ENCODE measurements at regions not wholly inside any gene's neighbourhood (a gene's known extent, or its start where the extent isn't known, plus 50 kb on each side); places are given as distances from the start of the nearest gene placed in this dataset.

DNA sequence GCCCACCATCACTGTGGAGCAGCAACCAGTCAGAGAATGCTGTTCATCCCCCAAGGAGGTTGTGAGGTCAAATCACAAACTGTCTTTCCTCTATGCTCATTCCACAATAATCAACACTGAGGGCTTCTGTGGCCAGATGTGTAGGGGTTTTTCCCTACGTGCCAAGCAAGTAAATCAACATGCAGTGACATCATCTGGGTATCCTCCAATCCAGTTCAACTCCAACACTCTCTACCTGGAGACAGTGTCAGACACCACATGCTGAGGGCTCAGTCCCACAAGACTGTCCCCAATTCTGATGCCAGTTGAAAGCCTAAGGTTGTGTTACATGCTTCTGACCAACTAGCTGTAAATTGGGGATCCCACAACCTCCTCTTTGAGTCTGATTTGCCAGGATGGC lies 57.3 kb upstream of the DMRT1 start:
- no peak for TF ChIP-seq ZFX (IDR thresholded peaks at IDR 0.05; ENCODE audit: borderline replicate concordance)
- TF ChIP-seq, protein P1, sequence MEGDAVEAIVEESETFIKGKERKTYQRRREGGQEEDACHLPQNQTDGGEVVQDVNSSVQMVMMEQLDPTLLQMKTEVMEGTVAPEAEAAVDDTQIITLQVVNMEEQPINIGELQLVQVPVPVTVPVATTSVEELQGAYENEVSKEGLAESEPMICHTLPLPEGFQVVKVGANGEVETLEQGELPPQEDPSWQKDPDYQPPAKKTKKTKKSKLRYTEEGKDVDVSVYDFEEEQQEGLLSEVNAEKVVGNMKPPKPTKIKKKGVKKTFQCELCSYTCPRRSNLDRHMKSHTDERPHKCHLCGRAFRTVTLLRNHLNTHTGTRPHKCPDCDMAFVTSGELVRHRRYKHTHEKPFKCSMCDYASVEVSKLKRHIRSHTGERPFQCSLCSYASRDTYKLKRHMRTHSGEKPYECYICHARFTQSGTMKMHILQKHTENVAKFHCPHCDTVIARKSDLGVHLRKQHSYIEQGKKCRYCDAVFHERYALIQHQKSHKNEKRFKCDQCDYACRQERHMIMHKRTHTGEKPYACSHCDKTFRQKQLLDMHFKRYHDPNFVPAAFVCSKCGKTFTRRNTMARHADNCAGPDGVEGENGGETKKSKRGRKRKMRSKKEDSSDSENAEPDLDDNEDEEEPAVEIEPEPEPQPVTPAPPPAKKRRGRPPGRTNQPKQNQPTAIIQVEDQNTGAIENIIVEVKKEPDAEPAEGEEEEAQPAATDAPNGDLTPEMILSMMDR (IDR thresholded peaks at IDR 0.05) = no peak
- H3K27ac ChIP-seq = no peak overlapping the region

DNA sequence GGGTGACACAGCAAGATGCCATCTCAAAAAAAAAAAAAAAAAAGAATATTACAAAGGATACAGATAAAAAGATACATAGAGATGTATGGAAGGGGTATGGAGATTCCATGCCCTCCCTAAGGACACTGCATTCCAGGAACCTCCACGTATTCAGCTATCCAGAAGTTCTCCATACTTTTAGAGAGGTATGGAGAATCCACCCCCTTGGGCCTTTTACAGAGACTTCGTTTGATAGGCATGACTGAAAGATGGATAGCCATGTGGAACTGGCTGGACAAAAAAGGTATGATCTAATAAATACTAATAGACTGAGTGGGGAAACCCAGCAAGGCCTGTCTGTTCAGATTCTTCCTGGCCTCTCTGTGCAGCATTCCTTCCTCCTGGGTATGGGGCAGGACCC lies 56.6 kb upstream of the DMRT1 start:
- TF ChIP-seq, protein P1 (IDR thresholded peaks at IDR 0.05) = no peak
- TF ChIP-seq ZFX (IDR thresholded peaks at IDR 0.05; ENCODE audit: borderline replicate concordance) = no peak
- no peak overlapping the region for H3K27ac ChIP-seq

DNA sequence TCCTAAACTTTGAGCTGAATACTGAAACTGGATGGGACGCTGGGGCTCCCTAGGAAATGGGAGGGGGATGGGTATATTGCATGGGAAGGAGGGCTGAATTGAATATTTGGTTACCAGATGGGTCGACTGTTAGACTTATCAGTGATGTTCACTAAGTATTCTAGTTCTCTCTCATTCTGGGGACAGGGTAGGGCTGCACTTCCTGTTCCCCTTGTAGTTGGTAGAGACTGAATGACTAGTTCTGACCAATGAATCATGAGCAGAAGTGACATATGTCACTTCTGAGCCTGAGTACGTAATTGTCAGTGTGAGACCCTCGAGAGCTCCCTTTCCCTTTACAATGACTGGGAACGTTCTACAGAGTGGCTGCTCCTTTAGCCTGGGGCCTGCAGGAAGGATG lies 55.5 kb upstream of the DMRT1 start:
- TF ChIP-seq, protein P1 (IDR thresholded peaks at IDR 0.05) = no peak
- TF ChIP-seq ZFX (IDR thresholded peaks at IDR 0.05; ENCODE audit: borderline replicate concordance) = no peak
- H3K27ac ChIP-seq = no peak overlapping the region

DNA sequence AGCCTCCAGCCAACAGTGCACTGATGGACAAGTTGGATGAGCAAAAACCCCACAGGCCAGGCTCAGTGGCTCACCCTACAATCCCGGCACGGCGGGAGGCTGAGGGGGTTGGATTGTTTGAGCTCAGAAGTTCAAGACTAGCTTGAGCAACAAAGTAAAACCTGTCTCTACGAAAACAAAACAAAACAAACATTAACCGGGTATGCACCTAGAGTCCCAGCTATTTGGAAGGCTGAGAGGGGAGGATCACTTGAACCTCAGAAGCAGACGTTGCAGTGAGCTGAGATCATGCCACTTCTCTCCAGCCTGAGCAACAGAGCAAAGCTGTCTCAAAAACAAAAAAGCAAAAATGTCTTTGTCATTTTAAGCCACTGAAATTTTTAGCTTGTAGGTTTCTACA lies 55.1 kb upstream of the DMRT1 start:
- no peak overlapping the region for H3K27ac ChIP-seq
- TF ChIP-seq, protein P1 (IDR thresholded peaks at IDR 0.05) = no peak
- no peak for TF ChIP-seq ZFX (IDR thresholded peaks at IDR 0.05; ENCODE audit: borderline replicate concordance)

DNA sequence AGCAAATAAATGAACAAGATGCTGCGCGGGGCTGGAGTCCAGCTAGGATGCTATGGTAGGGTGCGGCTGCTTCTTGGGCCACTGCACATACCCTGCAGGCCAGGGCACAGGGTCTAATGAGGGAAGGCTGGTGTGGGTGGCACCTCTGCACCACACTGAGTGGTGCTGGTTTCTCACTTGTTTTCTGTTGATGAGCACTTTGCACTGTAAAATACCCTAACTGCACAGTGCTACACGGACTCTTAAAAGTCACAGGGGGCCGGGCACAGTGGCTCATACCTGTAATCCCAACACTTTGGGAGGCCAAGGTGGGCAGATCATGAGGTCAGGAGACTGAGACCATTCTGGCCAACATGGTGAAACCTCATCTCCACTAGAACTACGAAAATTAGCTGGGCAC lies 52.7 kb upstream of the DMRT1 start:
- no peak overlapping the region for H3K27ac ChIP-seq
- TF ChIP-seq ZFX (IDR thresholded peaks at IDR 0.05; ENCODE audit: borderline replicate concordance) = no peak
- TF ChIP-seq, protein P1 (IDR thresholded peaks at IDR 0.05) = no peak

Data from 22Rv1 (cell line).